ENCODE measurements at regions not wholly inside any gene's neighbourhood (a gene's known extent, or its start where the extent isn't known, plus 50 kb on each side); places are given as distances from the start of the nearest gene placed in this dataset.

DNA sequence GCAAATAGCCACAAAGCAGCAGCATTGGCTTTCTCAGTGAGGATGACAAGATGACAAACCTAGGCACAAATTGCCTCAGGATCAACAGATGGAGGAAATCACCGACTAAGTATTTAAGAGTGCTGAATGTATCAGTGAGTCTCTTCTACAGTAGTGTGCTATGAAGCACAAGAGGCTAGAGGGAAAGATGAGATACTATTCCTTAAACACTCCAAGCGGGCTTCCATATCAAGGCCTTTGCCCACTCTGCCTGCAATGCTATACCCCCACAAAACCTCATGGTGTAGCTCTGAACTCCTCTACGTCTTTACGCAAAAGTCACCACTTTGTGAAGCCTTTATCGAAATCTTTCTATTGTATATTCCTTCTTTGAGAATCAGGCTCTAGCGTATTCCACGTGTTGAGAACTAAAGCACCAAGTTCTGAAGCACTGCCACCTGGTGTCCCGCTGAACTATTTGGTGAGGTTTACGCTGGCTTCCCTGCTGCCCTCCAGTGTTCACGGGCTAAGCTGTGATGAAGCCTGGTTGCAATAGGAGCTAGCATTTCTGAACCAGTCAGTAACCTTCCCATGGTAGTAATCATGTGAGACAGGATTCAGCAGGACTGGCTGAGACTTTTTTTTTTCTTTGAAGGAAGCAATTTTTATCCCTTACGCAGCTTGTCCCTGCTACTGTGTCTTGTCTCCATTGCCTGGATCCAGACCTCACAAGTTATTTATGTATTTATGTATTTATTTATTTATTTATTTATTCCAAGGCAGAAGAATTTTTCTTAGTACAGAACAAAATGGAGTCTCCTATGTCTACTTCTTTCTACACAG is 426.5 kb upstream of the OR4E1 start:
- TF ChIP-seq, protein P1, sequence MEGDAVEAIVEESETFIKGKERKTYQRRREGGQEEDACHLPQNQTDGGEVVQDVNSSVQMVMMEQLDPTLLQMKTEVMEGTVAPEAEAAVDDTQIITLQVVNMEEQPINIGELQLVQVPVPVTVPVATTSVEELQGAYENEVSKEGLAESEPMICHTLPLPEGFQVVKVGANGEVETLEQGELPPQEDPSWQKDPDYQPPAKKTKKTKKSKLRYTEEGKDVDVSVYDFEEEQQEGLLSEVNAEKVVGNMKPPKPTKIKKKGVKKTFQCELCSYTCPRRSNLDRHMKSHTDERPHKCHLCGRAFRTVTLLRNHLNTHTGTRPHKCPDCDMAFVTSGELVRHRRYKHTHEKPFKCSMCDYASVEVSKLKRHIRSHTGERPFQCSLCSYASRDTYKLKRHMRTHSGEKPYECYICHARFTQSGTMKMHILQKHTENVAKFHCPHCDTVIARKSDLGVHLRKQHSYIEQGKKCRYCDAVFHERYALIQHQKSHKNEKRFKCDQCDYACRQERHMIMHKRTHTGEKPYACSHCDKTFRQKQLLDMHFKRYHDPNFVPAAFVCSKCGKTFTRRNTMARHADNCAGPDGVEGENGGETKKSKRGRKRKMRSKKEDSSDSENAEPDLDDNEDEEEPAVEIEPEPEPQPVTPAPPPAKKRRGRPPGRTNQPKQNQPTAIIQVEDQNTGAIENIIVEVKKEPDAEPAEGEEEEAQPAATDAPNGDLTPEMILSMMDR (IDR thresholded peaks at IDR 0.05 in 8 of 11, conservative IDR thresholded peaks at IDR 0.05 in 3 of 11), result peak in 4 of 11 experiments; percentile 9 to 57 (median 34)
- TF ChIP-seq POLR2AphosphoS5 (IDR thresholded peaks at IDR 0.05), result no peak
